GM21526 (cell line): ENCODE measurements at regions not wholly inside any gene's neighbourhood (a gene's known extent, or its start where the extent isn't known, plus 50 kb on each side); places are given as distances from the start of the nearest gene placed in this dataset.
"Not testable (repeated sequence)": the region's sequence is repeated elsewhere in the genome, so short reads cannot be mapped to it uniquely, and the experiment has no call there.

ENCODE experiments used
- ATAC-seq: cut with Tn5 transposase; IDR thresholded peaks from one replicate; pipeline ENCODE4 v1.9.1; 2021; ENCODE audit warnings: moderate library complexity; ENCODE audit not compliant: unreplicated experiment, low FRiP score

DNA sequence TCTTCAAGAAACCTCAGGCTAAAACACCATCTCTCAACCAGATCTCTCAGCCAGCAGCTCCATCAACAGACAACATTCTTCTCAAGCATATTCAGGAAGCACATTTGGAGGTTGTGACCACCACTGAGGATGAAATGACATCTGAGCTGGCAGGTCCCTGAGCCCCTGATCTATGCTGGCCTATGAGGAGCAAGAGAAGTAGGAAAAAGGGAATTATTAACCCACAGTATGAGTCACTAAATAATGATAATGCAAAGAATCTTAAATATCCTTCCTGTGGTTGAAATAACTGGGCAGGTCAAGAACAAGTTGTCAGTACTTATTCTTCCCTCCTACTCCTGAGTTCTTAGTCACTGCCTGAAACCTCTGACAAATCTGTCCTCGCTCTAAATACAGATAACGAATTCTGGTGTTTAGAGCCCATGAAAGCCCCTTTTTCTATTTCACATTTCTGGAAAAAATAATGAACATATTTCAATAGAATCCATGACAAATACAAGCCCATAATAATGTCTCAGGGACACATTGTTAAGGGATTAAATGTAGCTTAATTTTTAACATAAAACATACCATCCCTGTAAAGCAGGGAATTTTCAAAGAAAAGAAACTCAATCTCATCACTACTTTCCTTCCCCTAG is 225.8 kb upstream of the IRS2 start:
- ATAC-seq = no peak

DNA sequence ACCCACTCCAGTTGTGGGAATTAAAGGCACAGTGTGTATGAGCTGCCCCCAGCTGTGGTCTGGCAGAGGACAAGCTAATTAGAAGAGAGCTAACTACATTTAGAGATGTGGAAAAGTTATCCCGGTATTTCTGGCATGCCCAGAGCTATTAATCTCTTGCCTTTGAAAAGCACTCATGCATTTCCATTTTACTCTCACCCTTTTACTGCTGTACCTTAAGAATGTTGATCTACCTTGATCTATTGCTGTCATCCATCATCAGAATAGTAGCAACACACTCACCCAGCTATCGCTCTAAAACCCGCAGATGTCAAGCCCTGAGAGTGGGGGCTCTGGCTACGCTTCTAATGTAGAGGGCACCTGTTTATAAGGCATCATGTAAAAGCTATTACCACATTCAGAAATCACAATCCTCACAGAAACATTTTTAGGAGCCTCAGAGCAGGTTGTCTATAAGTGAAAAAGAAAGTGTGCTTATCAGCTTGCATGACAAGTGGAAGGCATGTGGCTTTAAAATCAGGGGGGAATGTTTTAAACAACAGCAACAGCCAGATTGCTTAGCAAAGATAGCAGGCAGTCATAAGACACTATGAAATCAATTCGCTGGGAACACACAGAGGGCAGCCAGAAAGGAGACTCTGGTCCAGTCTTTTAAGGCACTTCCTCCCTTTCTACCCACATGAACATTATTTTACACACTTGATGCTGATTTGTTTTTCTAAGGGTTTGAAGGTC is 224.2 kb upstream of the IRS2 start:
- no peak for ATAC-seq

DNA sequence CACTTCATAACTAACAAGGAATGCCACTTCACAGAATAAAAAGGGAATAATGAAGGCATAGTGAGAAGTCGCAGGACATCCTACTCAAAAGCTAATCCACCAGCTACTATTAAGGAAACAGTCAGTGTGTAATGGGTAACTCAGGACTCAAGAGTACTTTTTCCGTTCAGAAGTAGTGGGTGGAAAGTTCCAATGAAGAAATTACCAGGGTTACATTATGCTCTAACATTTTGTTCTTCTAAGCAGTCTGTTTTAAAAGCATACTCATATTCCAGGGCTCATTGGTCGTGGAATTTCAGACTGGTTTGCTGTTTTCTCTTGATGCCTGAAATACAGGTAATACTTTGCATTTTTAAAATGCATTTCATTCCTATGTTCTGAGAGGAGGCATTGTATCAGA is 222.4 kb upstream of the IRS2 start:
- no peak for ATAC-seq

DNA sequence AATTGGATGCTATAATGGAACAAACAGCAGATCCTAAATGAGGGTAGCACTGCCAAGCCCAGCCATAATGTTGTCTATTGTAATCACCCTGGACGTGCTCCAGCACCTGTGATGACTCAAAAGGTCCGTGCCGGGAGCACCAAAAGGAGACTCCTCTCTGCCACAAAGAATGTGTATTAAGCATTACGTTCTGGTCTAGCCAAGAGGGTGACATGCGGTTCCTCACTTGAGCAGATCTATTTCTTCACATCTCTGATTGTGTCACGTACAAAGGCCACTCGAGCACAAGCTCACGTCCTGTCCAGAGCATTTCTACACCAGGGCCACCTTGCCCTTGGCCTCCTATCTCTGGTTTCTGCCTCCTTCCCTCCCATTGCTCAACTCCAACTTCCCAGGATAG is 219.9 kb upstream of the IRS2 start:
- ATAC-seq = no peak

DNA sequence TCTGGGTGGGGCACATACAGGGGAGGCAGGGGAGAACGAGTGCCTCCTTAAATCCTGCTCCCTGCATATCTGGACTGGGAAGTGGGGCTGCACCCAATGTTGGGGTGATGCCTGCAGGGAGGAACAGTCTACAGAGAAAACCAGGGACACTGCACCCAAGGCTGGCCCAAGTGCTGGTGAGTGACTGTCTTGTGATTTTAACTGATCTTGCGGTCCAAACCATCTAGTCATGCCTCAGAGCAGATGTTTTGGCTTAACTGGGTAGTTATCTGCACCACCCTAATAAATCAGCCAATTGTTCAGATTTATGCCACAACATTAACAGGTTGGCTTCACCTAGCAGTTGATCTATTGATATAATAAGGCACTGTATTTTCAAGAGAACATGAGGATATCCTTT is 219.2 kb upstream of the IRS2 start:
- no peak for ATAC-seq

DNA sequence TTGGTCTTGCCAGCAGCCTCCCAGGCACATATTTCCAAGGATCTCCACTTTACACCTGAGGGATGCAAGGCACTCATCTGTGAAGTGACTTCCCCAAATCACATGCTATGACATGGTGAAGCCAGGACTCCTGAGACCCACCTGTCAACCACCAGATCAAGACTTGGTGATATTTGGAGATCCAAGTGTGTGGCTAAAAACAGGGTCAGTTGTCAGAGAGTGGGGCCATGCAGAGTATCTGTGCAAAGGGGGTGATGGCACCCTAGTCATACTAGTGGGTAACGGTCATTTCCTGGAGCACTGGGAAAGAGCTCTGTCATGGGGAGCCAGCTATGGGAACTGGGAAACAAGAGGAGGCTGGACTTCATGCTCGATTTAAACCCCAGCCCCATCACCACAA is 218.4 kb upstream of the IRS2 start:
- no peak for ATAC-seq

DNA sequence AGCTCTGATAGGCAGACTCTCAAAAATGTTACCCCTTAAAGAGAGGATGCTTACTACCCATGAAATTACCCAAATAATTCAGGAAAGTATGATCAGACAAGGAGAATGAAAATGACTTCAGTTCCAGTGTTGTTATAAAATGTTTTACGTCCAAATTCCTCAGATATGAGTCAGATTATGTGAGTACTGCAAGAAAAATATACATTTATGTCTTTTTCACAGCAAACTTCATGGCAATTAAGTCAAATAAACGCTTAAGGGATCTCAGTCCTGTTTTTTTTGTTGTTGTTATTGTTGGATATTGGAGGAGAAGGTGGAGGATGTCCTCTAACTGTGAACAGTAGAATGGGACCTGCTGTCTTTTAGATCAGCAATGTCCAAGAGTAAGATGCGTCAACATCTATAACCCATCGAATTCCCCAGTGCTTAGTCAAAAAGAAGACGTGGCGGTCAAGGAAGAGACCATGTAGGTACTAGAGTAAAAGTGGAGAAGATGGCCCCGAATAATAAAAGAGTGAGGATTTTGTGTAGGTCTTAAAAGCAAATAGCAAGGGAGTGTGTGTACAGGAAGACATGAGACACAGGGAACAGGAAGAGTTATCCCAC is 215.4 kb upstream of the IRS2 start:
- ATAC-seq = no peak

DNA sequence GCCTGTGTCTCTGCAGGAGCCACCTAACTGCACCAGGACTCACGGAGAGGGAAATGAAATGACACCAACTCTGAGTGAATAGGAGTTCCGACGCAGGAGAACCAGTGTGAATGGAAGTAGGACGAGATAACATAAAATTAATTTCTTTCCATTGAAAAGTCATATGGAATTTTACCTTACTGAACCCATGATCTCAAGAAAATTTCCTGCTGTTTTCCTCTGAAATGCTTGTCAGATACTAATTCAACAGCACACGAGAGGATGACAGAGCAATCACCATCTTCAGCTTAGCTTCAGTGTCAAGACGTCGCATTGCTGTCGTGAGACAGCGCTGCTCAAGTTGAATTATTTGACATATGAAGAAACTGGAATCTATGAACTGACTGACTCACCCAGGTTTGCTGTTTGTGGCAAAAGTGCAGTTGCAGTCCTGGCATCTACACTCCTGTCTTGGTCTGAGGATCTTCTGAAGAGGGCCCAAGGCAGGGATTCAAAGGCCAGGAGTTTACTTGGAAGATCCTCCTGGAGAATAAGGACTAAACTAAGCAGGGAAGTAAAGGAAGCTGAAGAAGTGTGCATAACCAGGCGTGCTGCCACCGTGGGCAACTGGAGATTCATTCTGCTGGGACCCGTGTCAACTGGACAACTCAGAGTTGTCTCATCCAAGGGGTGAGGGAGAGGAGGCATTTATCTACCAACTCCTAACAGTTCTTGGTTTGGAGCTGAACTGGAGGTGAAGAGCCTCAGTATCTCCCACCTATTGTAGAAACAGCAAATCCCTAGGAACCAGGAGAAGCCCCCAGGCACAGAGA is 214.4 kb upstream of the IRS2 start:
- ATAC-seq = no peak

DNA sequence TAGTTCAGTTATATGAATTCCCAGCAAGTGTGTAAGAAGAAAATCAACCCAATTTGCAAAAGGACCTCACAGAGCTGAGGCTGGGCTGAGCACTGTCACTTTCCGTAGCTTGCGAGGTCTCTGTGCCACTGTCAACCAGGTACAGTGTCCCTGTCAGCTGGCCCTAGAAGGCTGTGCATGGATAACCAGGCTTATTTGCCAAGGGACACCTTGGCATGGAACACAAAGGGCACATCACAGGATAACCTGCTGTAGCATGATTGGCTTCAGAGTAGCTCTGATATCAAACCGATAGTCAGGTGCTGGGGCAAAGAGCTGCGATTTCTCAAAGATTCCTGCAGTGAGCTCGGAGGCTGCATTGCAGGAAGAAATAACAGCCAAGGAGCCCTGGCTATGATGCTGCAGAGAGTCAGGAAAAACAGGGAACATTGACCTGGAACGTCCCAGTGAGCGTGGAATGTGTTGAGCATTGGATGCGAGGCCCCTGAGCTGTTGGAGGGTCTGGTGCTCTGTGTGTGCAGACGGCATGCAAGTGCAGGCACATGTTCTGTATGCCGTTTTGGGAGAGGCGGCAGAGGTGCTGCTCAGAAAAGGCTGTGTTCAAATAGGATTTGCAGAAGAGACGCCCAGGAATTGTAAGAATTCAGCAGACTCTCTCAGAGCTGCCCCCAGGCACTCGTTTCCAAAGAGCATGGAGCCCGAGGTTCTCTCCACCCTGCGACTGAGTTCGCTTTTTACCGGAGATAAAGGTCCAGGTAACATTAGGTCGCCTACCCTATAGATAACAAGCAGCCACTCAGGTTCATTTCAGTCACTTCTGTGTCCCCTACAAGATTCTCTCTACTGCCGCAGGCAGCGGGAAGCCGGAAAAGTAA is 213.5 kb upstream of the IRS2 start:
- no peak for ATAC-seq

DNA sequence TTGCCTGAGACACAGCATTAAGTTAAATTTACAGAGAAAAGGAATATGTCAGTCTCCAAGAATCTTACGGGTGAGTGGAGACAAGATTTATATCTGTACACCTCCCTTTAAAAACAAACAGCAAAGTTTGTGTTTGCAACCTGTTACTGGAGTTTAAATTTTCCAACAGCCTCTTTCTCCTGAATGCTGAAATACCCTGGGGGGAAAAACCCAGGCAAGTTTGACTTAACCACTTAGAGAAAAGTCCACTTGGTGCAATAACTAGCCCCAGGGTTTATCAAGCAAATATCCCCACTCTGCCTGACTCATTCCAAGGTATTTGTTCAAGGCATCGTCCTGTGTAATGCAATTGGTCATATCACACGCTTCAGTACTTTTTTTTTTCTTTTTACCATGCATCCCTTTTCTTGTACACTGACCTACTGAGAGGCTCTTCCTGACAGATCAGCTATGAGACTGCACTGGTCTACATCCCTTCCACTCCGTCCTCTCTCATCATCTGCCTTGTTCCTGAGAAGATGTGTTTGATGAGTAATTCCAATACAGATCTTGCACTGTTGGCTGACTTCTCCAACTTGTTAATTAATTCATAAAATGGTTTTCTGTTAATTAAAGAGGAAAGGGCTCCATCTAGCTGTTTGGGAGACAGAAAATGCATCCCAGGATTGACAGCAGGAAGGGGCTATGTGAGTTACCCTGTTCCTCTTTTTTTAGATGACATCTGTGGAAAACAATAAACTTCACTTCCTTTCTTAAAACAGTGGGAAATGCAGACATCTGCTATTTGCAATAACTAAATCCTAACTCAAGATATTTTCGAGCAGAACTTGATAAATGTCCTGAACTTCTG is 212.5 kb upstream of the IRS2 start:
- ATAC-seq = no peak

DNA sequence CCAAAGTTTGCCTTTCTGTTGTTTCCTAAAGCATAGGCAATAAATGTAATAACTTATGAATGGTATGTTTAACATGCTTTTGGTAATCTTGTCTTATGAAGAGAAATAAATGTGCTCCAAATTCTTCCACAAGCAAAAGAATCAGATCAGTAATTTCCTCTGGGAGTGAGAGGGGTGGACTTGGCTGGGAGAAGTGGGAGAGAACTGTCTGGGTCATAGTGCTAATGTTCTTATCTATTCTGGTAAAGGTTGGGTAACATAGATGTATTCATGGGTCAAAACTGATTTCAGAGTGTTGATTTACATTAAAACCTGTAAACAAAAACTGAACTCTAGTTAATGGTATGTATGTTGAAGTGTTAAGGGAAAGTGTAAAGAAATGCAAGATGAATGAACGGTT is 211.7 kb upstream of the IRS2 start:
- ATAC-seq = no peak

DNA sequence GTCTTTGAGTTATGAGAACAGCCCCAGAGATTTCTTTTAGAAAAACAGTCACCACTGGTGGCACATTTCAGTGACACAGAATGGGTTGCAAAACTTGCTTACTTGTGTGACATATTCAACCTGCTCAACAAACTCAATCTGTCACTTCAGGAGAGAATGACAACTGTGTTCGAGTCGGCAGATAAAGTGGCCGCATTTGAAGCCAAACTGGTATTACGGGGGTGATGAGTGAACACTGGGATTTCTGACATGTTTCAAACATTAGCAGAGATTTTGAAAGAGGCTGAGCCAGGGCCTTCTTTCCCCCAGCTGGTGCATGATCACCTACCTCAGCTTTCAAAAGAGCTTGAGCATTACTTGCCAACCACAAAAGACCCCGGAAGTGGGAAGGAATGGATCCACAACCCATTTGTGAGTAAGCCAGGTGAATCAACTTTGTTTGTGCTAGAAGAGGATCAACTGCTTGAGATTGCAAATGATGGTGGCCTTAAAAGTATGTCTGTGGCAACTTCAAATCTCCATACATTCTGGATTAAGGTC is 210.7 kb upstream of the IRS2 start:
- ATAC-seq = not testable (repeated sequence)

DNA sequence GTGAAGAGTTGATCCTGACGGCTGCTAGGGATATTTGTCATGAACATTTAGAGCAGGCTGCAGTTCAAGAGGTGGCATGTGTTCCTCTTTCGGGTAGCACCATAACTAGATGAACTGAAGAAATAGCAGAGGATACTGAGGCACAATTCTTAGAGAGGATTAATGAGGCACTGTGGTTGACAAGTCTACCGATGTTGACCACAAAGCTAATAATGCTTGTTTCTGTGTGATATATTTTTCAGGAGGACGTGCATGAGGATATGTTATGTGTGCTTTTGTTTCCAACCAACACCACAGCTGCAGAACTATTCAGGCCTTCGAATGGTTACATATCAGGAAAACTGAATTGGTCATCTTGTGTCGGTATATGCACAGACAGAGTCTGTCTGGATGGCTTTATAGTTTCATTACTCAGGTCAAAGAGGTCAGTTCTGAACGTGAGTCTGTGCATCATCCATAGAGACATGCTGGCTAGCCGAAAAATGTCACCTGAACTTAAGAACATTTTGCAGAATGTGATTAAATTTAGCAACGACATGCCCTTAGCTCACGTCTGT is 210.1 kb upstream of the IRS2 start:
- ATAC-seq = no peak

DNA sequence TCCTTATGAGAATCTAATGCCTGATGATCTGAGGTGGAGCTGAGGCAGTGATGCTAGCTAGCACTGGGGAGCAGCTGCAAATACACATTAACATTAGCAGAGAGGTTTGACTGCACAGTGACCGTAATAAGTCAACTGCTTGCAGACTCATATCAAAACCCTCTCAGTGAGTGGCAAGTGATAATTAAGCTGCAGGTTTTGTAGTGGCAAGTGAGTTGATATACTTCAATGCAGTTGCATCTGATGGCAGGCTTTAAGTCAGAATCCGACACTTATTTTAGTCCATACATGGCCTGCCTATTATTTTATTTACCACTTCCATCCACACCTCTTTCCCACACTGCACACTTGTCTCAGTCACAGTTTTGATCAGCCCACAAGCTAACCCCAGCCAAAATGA is 209.2 kb upstream of the IRS2 start:
- no peak for ATAC-seq

DNA sequence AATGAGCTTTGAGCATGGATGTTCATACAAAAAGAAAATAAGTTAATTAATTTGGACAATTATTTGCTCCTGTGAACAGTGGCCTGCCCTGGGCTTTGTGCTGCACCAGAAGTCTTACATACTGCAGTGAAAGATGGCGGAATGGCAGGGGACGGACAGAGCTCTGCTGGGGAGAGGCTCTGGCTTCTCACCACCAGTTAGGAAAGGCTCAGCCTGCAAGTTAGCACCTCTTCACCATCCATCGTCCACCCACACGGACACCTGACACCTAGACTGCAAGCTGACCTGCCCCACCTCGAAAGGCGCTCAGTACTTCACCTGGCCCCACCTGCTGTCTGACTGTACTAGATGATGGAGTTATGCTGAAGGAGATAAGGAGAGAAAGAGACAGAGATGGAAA is 203.9 kb upstream of the IRS2 start:
- no peak for ATAC-seq

DNA sequence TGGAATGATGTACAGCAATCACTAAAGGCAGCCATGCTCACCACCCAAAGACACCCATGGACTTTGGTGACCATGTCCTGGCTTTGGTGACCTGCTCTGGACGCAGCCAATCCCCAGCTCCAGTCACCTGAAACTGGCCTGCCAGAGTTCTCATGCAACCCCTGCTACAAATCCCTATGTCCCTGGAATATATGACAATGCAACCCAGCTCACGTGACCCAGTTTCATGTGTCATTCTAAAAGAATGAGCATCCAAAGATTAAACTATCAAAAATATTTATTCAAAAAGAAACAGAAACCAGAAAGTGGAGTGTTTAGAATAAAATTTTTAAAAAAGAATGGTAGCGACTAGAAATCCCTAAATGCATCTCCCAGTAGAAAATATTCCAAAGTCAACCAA is 203.3 kb upstream of the IRS2 start:
- no peak for ATAC-seq

DNA sequence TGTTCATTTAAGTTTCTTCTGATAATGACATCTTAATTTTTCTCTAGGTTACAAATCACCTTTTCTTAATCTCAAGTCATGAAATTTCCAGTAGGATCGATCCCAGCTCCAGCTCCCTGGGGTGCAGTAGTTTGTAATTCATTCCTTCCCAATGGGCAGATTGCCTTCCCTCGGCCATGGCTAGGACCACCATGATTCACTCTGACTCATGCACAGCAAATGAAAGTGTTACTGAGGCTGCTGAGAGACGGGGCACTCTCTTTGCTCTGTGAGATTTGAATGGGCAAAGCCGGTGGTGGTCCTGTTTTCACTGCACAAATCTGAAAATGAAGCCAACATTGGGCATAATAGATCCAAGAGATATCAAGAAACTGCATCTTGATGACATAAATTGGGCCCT is 202.8 kb upstream of the IRS2 start:
- ATAC-seq = no peak

DNA sequence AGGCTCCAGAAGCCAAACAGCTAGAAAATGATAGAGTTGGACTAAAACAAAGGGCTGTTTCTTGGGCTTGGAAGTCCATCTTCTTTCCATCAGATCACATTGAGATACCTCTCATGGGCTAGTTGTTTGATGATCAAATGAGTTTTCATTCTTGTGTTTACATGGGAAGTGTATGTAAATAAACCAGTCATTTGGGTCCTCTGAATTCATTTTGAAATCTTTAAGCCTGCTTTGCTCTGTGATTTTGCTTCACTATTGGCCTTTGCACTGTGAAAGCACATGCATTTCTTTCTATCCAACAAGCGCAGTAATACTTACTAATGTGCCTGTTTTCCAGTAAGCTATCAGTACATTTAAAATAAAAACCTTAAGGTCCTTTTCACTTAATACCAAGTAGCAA is 200.5 kb upstream of the IRS2 start:
- ATAC-seq = no peak

DNA sequence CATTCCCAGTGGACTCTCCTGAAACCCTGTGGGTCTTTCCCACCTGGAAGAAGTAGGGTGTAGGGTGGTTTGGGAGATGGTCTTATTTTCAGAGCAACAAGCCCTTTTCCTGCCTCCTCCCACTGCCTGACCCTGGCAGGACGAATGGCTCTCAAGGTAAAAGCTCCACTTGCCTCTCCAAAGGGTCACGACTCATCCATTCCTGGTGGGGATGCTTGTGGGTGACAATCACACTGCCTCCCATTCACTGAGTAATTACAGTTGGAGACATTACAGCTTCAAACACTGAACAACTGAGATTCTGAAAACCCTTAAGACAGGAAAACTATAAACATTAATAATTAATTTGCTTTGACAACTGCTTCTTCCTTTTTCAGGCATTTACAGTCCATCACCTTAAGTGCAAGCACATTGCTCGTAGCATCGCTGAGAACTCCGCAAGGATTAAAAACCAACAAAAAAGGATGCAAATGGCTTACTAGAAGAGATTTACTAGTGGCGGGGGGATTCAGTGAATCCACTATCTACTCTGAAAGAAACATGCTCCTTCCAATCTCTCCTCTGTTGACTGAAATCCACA is 199.6 kb upstream of the IRS2 start:
- ATAC-seq = no peak
